ENCODE measurements at regions not wholly inside any gene's neighbourhood (a gene's known extent, or its start where the extent isn't known, plus 50 kb on each side); places are given as distances from the start of the nearest gene placed in this dataset.
"Not testable (repeated sequence)": the region's sequence is repeated elsewhere in the genome, so short reads cannot be mapped to it uniquely, and the experiment has no call there.

DNA sequence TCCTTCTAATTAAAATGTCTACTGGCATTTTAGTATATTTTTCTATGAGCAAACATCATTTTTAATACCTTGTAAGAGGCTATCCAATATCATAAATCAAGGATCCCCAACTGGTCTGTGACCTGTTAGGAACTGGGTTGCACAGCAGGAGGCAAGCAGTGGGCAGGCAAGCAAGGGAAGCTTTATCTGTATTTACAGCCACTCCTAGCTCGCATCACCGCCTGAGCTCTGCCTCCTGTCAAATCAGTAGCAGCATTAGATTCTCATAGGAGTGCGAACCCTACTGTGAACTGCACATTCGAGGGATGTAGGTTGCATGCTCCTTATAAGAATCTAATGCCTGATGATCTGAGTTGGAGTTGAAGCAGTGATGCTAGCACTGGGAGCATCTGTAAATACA is 70.2 kb upstream of the CREB3L1 start:
- Histone ChIP-seq H3K36me3 (no peaks in the 10 kb centered on the region), H3K4me3 (no peak overlapping the region), H3K9me3 (no peaks in the 10 kb centered on the region), H3K4me1 (no peaks in the 10 kb centered on the region), H3K9ac (ENCODE audit: low read depth in 2 of 2, low read length in 2 of 2) (no peak overlapping the region), H3K27ac (no peak overlapping the region), H3K27me3 (no peaks in the 10 kb centered on the region)
- TF ChIP-seq, protein P1, sequence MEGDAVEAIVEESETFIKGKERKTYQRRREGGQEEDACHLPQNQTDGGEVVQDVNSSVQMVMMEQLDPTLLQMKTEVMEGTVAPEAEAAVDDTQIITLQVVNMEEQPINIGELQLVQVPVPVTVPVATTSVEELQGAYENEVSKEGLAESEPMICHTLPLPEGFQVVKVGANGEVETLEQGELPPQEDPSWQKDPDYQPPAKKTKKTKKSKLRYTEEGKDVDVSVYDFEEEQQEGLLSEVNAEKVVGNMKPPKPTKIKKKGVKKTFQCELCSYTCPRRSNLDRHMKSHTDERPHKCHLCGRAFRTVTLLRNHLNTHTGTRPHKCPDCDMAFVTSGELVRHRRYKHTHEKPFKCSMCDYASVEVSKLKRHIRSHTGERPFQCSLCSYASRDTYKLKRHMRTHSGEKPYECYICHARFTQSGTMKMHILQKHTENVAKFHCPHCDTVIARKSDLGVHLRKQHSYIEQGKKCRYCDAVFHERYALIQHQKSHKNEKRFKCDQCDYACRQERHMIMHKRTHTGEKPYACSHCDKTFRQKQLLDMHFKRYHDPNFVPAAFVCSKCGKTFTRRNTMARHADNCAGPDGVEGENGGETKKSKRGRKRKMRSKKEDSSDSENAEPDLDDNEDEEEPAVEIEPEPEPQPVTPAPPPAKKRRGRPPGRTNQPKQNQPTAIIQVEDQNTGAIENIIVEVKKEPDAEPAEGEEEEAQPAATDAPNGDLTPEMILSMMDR (IDR thresholded peaks at IDR 0.05), result no peak
- DNase-seq, result no peak
- intact Hi-C loops (cut with DNase I), result no loop called here

GRCh38 chr11:46204415-46204814 is 73.0 kb upstream of the CREB3L1 start:
- H3K4me3 ChIP-seq; intact Hi-C loops (cut with DNase I); H3K36me3 ChIP-seq; H3K27me3 ChIP-seq; H3K9ac ChIP-seq (ENCODE audit: low read depth in 2 of 2, low read length in 2 of 2); H3K27ac ChIP-seq; DNase-seq; H3K9me3 ChIP-seq; H3K4me1 ChIP-seq: not testable (repeated sequence)

- intact Hi-C loops (cut with DNase I), result no loop called here
- Histone ChIP-seq H3K27ac (no peak overlapping the region), H3K36me3 (no peaks in the 10 kb centered on the region), H3K4me1 (no peaks in the 10 kb centered on the region), H3K9me3 (no peaks in the 10 kb centered on the region), H3K9ac (ENCODE audit: low read depth in 2 of 2, low read length in 2 of 2) (no peak overlapping the region), H3K27me3 (no peaks in the 10 kb centered on the region), H3K4me3 (no peak overlapping the region)
- DNase-seq, result no peak
- TF ChIP-seq, protein P1 (IDR thresholded peaks at IDR 0.05), result no peak
Observed at GRCh38 chr11:46203746-46204145, 73.7 kb upstream of the CREB3L1 start.

DNA sequence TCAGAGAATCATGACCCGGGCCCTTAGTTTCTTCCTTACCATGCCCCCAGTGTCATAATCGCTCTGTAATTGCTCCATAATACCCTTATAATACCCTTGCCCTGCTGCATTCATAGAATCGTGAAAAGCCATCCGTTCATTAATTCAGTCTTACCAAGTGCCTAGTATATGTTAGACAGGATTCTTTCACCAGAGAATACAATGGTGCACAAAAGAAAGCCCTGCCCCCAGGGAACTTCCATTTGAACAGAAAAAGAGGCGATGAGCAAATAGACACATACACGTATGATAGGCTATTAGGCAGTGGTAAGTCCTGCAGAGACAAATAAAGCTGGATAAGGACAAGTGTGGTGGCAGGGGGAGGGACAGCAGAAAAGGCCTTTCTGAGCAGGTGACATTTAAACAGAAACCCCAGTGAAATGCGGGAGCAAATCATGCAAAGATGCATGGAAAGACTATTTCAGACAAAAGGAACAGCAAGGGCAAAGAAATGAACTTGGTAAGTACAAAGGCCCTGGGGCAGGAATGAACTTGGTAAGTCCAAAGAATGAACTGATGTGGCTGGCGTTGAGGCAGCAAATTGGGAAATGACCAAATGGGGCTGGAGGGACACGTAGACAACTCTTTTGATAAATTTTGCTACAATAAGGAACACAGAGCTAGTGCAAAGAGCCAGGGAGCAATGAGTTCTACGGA is 74.6 kb upstream of the CREB3L1 start:
- H3K27ac ChIP-seq, result no peak overlapping the region
- no peak overlapping the region for H3K4me3 ChIP-seq
- TF ChIP-seq, protein P1 (IDR thresholded peaks at IDR 0.05), result no peak
- no peak for DNase-seq
- H3K9ac ChIP-seq (ENCODE audit: low read depth in 2 of 2, low read length in 2 of 2), result no peak overlapping the region
- H3K27me3 ChIP-seq, result no peaks in the 10 kb centered on the region
- H3K36me3 ChIP-seq, result no peaks in the 10 kb centered on the region
- intact Hi-C loops (cut with DNase I), result no loop called here
- H3K9me3 ChIP-seq, result no peaks in the 10 kb centered on the region
- H3K4me1 ChIP-seq, result no peaks in the 10 kb centered on the region

- TF ChIP-seq, protein P1 (IDR thresholded peaks at IDR 0.05), result no peak
- H3K4me3 ChIP-seq, result no peak overlapping the region
- no peaks in the 10 kb centered on the region for H3K36me3 ChIP-seq
- DNase-seq, result no peak
- intact Hi-C loops (cut with DNase I), result no loop called here
- H3K27me3 ChIP-seq, result no peaks in the 10 kb centered on the region
- H3K27ac ChIP-seq, result no peak overlapping the region
- no peaks in the 10 kb centered on the region for H3K9me3 ChIP-seq
- no peaks in the 10 kb centered on the region for H3K4me1 ChIP-seq
- H3K9ac ChIP-seq (ENCODE audit: low read depth in 2 of 2, low read length in 2 of 2), result no peak overlapping the region
Observed at GRCh38 chr11:46202149-46202548, 75.3 kb upstream of the CREB3L1 start.

DNA sequence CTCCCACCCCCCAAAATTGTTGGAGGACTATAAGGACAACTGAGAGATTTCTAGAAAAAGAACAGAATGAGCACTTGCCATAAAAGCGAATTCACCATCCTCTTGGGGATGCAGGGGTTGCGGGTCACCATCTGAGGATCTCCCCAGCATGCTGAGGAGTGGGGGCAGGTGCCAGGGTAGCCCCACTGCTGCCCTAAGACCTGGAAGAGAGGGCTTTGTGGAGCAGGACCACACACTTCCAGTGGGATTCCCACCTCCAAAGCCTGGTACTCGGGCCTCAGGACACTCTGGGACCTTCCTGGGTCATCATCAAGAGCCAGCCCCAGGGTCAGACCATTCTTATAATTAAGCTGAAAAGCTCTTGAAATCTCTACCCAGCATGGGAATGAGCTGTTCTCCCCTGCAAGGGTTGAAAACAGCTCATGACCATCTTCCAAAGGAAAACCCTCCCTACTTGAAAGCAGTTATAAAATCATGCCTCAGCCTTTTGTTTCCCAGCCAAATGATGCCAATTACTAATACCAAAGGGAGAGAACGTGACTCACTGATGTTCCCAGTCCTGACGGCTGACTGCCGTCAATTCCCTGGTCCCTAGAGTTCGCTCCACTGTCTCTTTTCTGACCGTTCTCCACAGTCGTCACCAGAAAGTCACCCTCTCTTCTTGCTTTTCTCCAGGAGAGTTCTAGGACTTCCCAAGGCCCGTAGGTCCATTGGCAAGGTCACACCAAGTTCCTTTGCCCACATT is 76.8 kb upstream of the CREB3L1 start:
- Histone ChIP-seq H3K9me3 (no peaks in the 10 kb centered on the region), H3K9ac (ENCODE audit: low read depth in 2 of 2, low read length in 2 of 2) (no peak overlapping the region), H3K4me3 (no peak overlapping the region), H3K27ac (no peak overlapping the region), H3K4me1 (no peaks in the 10 kb centered on the region), H3K27me3 (no peaks in the 10 kb centered on the region), H3K36me3 (no peaks in the 10 kb centered on the region)
- TF ChIP-seq, protein P1 (IDR thresholded peaks at IDR 0.05), result no peak
- intact Hi-C loops (cut with DNase I), result no loop called here
- DNase-seq, result no peak
